ENCODE measurements at regions not wholly inside any gene's neighbourhood (a gene's known extent, or its start where the extent isn't known, plus 50 kb on each side); places are given as distances from the start of the nearest gene placed in this dataset.
A peak's percentile ranks its signal among the peaks of the same experiment; 100 is the strongest.

- H3K4me3 ChIP-seq = no peak overlapping the region
- H3K4me2 ChIP-seq (ENCODE audit: unreplicated experiment) = no peak overlapping the region
- DNase-seq = no peak
- peaks cover 7% of the 10 kb centered on the region for H3F3A ChIP-seq (ENCODE audit: insufficient read depth)
- H3K27ac ChIP-seq = no peak overlapping the region
- peaks cover 32% of the 10 kb centered on the region for H3K4me1 ChIP-seq (ENCODE audit: insufficient read depth)
- no peak overlapping the region for H2AFZ ChIP-seq
- 100% methylated on average over 3 of the region's 3 CpGs for WGBS, 2 experiments (ENCODE audit: low coverage in 1 of 2, low lambda C conversion rate in 2 of 2, missing lambda C conversion rate in 2 of 2)
- in situ Hi-C loops (cut with MboI) = no loop called here
- H3K9me3 ChIP-seq (ENCODE audit: low read depth) = no peaks in the 10 kb centered on the region
- no peaks in the 10 kb centered on the region for H3K9me2 ChIP-seq (ENCODE audit: insufficient read depth)
- no peaks in the 10 kb centered on the region for H3K36me3 ChIP-seq (ENCODE audit: low read depth)
- H3K79me2 ChIP-seq (ENCODE audit: insufficient read depth) = no peaks in the 10 kb centered on the region
- H3K27me3 ChIP-seq (replicated peaks; ENCODE audit: insufficient read depth) = no peaks in the 10 kb centered on the region
- TF ChIP-seq EZH2phosphoT487 (IDR thresholded peaks at IDR 0.05; ENCODE audit: insufficient read depth, low read depth) (no peak), EZH2 (IDR thresholded peaks at IDR 0.05; ENCODE audit: insufficient read depth, poor library complexity, severe bottlenecking) (no peak)
- H3K9ac ChIP-seq = no peak overlapping the region
- no peaks in the 10 kb centered on the region for H4K20me1 ChIP-seq (ENCODE audit: insufficient read depth)
These were observed 59.8 kb upstream of the GNG12 start for GRCh38 chr1:67893126-67893495.

- Histone ChIP-seq H3F3A (ENCODE audit: insufficient read depth) (peaks cover 7% of the 10 kb centered on the region), H3K4me3 (no peak overlapping the region), H4K20me1 (ENCODE audit: insufficient read depth) (no peaks in the 10 kb centered on the region), H3K36me3 (ENCODE audit: low read depth) (no peaks in the 10 kb centered on the region), H3K27me3 (replicated peaks; ENCODE audit: insufficient read depth) (no peaks in the 10 kb centered on the region), H3K9me3 (ENCODE audit: low read depth) (no peaks in the 10 kb centered on the region), H3K79me2 (ENCODE audit: insufficient read depth) (no peaks in the 10 kb centered on the region), H3K4me1 (ENCODE audit: insufficient read depth) (peaks cover 26% of the 10 kb centered on the region), H2AFZ (no peak overlapping the region), H3K4me2 (ENCODE audit: unreplicated experiment) (no peak overlapping the region), H3K9me2 (ENCODE audit: insufficient read depth) (no peaks in the 10 kb centered on the region), H3K27ac (no peak overlapping the region), H3K9ac (no peak overlapping the region)
- DNase-seq = peak; percentile 21
- in situ Hi-C loops (cut with MboI) = no loop called here
- TF ChIP-seq EZH2phosphoT487 (IDR thresholded peaks at IDR 0.05; ENCODE audit: insufficient read depth, low read depth) (no peak), EZH2 (IDR thresholded peaks at IDR 0.05; ENCODE audit: insufficient read depth, poor library complexity, severe bottlenecking) (no peak)
- WGBS, 2 experiments (ENCODE audit: low coverage in 1 of 2, low lambda C conversion rate in 2 of 2, missing lambda C conversion rate in 2 of 2) = 67 to 70% methylated on average over 3 of the region's 3 CpGs
These were observed 59.3 kb upstream of the GNG12 start for GRCh38 chr1:67892476-67893125.

- H3K9me2 ChIP-seq (ENCODE audit: insufficient read depth) = no peaks in the 10 kb centered on the region
- 100% methylated on average over 1 of the region's 1 CpG for WGBS, 2 experiments (ENCODE audit: low coverage in 1 of 2, low lambda C conversion rate in 2 of 2, missing lambda C conversion rate in 2 of 2)
- H3K4me3 ChIP-seq = no peak overlapping the region
- H3F3A ChIP-seq (ENCODE audit: insufficient read depth) = peaks cover 7% of the 10 kb centered on the region
- H4K20me1 ChIP-seq (ENCODE audit: insufficient read depth) = no peaks in the 10 kb centered on the region
- TF ChIP-seq EZH2 (IDR thresholded peaks at IDR 0.05; ENCODE audit: insufficient read depth, poor library complexity, severe bottlenecking) = no peak
- TF ChIP-seq EZH2phosphoT487 (IDR thresholded peaks at IDR 0.05; ENCODE audit: insufficient read depth, low read depth) = no peak
- in situ Hi-C loops (cut with MboI) = no loop called here
- no peaks in the 10 kb centered on the region for H3K79me2 ChIP-seq (ENCODE audit: insufficient read depth)
- no peak for DNase-seq
- H3K27ac ChIP-seq = peak overlapping the region; percentile 58; the same call in 1 of the 2 replicates
- peaks cover 26% of the 10 kb centered on the region for H3K4me1 ChIP-seq (ENCODE audit: insufficient read depth)
- no peaks in the 10 kb centered on the region for H3K36me3 ChIP-seq (ENCODE audit: low read depth)
- peak overlapping the region; percentile 30; the same call in 1 of the 2 replicates for H2AFZ ChIP-seq
- H3K9me3 ChIP-seq (ENCODE audit: low read depth) = no peaks in the 10 kb centered on the region
- H3K27me3 ChIP-seq (replicated peaks; ENCODE audit: insufficient read depth) = no peaks in the 10 kb centered on the region
- no peak overlapping the region for H3K9ac ChIP-seq
- H3K4me2 ChIP-seq (ENCODE audit: unreplicated experiment) = no peak overlapping the region
These were observed 57.6 kb upstream of the GNG12 start for GRCh38 chr1:67890857-67891256.

- Histone ChIP-seq H4K20me1 (ENCODE audit: insufficient read depth) (no peaks in the 10 kb centered on the region), H3F3A (ENCODE audit: insufficient read depth) (peaks cover 7% of the 10 kb centered on the region), H3K79me2 (ENCODE audit: insufficient read depth) (no peaks in the 10 kb centered on the region), H3K4me2 (ENCODE audit: unreplicated experiment) (peak overlapping the region; percentile 44), H3K9ac (no peak overlapping the region), H2AFZ (peak overlapping the region; percentile 30), H3K27me3 (replicated peaks; ENCODE audit: insufficient read depth) (no peaks in the 10 kb centered on the region), H3K4me1 (ENCODE audit: insufficient read depth) (peaks cover 26% of the 10 kb centered on the region), H3K9me2 (ENCODE audit: insufficient read depth) (no peaks in the 10 kb centered on the region), H3K4me3 (no peak overlapping the region), H3K9me3 (ENCODE audit: low read depth) (no peaks in the 10 kb centered on the region), H3K36me3 (ENCODE audit: low read depth) (no peaks in the 10 kb centered on the region), H3K27ac (peak overlapping the region; percentile 58)
- TF ChIP-seq EZH2phosphoT487 (IDR thresholded peaks at IDR 0.05; ENCODE audit: insufficient read depth, low read depth) = no peak
- no peak for TF ChIP-seq EZH2 (IDR thresholded peaks at IDR 0.05; ENCODE audit: insufficient read depth, poor library complexity, severe bottlenecking)
- peak; percentile 92 for DNase-seq
- in situ Hi-C loops (cut with MboI) = no loop called here
These were observed 56.8 kb upstream of the GNG12 start for GRCh38 chr1:67889953-67890567.
